HG03565 (cell line): ENCODE measurements at regions not wholly inside any gene's neighbourhood (a gene's known extent, or its start where the extent isn't known, plus 50 kb on each side); places are given as distances from the start of the nearest gene placed in this dataset.
"Not testable (repeated sequence)": the region's sequence is repeated elsewhere in the genome, so short reads cannot be mapped to it uniquely, and the experiment has no call there.

ENCODE experiments used
- ATAC-seq: cut with Tn5 transposase; IDR thresholded peaks from one replicate; pipeline ENCODE4 v1.9.1; 2021; ENCODE audit warnings: mild to moderate bottlenecking, moderate library complexity; ENCODE audit not compliant: unreplicated experiment

DNA sequence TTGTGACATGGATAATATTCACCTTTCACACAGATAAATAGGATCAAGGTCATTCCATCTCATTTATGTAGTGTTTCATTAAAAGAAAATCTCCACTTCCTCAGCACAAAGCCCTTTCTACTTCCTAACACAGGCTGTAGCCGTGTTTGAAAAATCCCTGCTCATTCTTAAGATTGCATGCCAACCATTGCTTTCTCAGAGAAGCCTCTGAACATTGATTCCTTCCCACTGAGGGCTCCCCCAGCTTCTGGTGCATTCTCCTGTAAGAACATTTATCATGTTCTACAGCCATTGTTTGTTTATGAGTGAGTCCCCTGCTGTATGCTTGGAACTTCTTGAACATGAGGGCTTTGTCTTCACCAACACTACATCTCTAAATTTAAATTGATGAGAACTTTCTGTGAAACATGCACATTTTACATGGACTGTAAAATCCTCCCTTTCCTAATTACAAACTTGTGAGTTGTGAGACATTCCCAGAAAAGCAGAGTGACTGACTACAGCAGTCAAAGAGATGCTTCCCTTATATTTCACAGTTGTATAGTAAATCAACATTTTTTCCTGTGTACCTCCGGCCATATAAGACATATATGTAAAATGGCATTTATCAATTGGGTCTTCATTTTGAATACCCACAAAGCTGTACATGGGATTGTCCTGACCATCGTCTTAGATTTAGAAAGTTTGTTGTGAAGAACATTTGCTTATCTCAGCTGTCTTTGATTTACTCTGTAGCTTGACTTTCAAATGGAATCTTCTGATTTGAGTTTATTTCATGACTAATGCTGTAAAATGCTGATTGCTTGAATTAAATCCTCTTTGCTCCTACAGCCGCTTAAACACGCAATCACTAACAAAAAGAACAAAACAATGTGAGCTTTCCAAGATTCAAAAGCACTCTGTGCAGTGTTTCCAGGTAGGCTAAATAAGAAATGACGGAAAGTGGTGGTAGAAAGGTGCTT lies 600.5 kb upstream of the SLIT2 start:
- no peak for ATAC-seq

DNA sequence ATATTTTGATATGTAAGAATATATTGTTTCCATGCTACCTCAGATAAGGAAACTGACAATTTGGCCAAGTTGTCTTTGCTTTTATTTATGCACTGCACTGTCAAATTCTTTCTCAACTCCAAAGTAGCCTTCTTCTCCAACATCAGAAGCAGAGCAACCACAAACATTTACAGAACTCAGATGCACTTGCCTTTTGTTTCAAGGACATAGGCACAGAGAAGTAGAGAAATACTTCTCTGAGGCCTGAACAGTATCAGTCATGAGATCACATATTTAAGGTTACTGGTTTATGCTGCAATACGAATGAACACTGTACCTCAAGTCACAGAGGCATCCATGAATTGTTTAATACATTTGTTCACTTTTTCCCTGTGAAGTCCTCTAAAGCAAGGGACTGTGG lies 606.1 kb upstream of the SLIT2 start:
- no peak for ATAC-seq

DNA sequence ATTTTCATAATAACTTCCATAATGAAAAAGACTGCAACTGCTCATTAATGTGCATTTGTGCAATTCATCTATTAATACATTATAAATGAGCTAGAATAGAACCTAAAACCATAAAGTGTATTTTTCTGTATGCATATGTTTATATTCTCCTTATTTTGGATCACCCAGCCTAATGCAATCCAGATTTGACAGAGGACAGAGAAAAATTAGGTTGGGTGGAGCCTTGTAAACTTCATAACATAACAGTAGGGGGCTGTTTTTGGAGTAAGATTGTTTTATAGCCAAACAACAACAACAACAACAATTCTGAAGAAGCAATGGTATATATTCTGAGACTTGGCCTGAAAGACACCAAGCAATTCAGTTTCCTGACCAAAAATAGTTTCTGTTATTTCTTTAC lies 615.3 kb upstream of the SLIT2 start:
- no peak for ATAC-seq

DNA sequence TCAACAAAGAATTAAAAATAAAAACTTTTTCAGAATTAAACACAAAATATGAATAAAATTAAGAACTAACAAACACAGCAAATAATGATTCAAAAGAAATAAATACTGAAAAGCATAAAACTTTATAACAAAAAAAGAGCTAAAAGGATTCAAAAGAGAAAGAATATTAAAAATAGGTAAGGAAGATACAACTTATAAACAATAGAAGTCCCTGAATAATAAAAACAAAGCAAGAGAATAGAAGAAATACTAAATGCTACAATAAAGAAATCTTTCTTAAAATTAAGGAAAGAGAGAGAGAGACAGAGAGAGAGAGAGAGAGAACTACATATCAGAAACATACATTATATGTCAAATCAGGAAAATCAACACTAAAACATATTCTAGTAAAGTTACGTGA lies 619.9 kb upstream of the SLIT2 start:
- ATAC-seq, result no peak

DNA sequence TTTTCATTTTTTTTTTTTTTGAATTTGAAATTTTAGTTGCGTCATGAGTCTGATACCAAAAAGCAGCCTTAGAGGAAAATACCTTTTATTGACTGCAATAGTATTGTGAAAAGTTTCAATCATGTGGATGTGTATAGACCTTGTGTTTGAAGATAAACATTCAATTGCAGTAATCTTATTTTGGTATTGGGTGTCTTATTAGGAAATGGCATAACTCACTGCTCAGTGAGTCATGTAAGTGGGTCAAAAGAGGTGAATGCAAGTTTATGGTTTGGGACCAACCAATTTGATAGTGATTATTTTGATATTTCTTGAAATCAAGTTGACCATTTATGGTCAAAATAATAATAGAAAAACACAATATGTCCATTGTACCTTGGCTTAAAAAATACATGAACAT lies 627.8 kb upstream of the SLIT2 start:
- no peak for ATAC-seq

DNA sequence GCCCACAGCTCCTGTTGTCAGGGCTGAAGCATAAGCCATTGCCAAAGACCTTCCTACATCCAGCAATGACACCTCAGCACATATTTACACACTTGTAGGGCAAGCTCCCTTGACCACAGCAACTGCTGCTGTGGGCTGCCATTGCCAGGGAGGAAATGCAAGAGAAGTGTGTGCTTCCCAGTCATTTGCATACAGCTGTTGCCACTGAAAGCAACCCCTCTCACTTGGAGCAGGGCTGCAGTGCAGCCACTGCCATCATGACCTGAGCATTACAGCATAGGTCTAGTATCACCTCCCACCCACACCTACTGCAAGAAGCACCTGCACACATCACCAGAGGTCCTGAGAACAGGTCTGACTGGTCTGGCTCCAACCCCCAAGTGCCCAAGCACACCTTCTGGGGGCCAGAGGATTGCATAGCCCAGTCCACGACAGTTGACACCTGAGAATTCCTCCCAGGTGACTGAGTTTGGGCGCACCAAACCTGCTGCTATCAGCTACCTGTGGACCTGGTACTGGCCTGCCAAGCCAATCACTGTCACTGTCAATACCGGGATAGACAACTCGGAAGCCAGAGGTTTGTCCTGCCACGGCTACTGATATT lies 636.5 kb upstream of the SLIT2 start:
- ATAC-seq, result no peak

DNA sequence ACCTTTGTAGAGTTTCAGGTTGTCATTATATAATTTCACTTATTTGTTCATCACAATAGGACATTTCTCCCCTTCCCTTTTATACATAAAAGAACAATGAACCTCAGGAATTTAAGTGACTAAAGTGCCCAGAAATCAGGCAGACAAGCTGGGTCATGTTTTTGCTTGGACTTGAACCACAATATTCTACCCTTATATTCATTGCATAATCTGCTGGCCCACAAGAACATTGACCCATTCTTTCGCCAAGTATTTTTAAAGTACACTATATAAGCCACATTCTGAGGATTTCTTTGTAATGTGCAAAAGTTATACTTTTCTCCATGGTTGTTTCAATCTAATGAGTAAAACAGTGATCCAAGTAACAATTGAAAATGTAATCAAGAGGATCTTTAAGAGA lies 637.5 kb upstream of the SLIT2 start:
- ATAC-seq, result no peak

DNA sequence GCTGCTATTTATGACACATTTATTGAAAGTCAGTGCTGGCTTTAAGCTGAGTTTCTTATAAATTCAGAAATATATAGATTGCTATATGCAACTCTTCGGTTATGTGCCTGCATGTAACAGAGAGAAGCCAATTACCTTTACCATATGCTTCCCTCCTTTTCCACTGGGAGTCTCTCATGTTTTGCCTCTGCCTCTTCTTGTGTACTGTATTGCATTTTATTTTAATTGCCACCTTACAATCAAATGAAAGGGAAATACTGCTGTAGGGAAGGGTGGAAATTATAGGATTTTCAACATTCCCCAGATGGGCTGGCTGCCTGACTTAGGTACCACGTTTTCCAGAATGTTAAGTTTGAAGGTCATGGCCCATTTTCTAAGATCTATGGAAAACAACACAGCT lies 655.4 kb upstream of the SLIT2 start:
- no peak for ATAC-seq

DNA sequence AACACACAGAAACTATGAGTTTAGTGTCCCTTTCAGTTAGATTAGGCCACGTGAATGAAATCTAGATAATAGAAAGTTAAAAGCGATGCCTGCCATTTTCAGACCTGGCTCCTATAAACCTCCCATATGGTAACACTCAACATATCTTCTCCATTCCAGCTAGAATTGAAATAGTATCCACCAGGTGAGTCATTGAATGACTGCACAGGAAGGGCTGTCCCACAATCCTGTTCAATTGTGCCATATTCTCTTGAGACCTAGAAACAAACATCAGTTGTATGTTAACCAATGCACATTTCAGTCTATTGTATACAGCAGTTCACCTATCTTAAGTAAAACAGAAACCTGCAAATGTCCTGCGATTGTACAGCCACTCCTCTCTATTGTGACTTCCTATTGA lies 659.3 kb upstream of the SLIT2 start:
- no peak for ATAC-seq

DNA sequence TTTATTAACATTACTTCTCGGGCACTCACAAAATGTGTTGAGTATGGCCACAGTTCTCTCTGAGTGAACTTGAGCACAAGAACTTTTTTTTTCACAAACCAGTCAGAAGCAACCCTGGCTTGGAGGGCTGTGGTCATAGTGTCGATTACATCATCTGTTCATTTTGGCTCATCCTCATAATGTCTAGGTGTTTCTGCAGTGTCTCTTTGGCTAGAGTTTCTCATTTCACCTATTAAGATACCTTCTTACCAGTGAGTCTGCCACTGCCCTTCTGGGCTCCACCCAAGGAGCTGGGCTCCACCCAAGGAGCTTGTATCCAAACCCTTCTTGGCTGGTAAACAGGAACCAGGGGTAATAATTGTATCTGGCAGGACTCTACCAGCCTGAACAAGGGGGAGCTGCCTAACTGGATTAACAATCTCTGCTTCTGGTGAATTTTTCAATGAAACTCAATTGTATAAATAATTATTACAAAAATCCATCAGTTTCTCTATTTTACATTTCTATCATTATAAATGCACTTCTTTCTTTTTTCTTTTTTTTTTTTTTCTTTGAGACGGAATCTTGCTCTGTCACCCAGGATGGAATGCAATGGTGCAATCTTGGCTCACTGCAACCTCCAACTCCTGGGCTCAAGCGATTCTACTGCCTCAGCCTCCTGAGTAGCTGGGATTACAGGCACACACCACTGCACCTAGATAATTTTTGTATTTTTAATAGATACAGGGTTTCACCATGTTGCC lies 667.7 kb upstream of the SLIT2 start:
- no peak for ATAC-seq

DNA sequence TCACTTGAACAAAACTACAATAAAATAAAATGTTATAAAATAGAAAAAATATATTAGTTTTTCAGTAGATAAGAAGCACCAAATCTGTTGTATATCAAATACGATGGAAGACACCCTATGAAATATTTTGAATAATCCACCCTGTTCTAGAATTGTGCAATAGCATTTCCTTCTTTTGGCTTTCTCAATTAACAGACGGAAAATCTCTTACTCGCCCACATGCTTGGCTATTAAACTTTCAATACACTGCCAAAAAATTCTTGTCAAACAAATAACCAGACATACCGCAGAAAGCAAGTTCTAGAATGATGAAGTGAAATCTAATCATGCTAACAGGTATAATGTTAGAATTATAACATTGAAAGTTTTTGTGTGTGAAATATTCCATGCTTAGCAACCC lies 671.6 kb upstream of the SLIT2 start:
- no peak for ATAC-seq

DNA sequence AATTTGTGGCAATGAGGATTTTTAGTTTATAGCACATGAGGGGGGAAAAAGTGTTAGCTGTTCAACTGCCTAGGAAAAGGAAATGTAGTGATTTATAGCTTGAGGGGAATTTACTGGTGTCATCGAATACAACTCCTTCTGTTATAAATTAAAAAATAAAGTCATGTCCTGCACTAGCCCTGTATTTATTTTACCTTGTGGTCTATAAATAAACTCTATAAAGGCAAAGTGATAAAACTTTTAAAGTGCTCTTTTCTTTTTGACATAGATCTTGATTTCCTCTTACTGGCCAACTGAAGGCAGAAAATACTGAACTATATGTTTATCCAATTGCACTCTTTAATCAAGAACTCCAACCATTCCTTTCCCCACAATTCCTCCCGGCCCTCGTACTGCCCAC lies 672.1 kb upstream of the SLIT2 start:
- ATAC-seq, result no peak

DNA sequence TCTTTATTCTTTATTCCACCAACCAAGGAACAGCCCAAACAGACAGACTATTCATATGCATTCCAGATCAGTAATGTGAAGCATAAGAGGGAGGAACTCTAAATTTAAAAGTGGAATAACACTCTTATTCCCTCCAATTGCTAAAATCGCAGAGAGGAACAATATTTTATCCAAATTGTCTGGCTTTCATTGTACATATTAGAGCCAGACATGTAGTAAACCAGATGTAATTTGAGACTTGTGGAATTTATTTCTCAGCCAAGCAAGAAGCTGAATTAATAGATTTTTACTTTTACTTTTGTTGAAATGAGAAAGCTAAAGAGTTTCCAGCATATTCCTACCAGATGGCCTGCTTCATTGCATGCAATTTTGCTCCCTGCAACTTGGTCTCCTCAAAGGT lies 674.6 kb upstream of the SLIT2 start:
- ATAC-seq, result no peak

DNA sequence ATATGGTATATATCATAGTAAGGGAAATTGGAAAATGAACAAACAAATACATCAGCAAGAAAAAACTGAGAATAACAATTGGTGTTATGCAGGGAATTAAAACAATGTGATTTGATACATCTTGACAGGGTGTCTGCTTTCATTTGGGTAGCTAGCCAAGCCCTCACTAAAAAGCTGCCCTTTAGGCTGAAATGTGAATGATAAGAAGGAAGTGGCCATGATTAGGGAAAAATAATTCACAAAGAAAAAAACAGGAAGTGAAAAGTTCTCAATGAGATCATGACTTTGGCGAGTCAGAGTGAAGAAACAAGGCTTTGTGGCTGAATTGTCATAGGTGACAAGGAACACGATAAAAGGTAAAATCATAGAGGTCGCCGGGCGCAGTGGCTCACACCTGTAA lies 675.8 kb upstream of the SLIT2 start:
- ATAC-seq, result no peak

DNA sequence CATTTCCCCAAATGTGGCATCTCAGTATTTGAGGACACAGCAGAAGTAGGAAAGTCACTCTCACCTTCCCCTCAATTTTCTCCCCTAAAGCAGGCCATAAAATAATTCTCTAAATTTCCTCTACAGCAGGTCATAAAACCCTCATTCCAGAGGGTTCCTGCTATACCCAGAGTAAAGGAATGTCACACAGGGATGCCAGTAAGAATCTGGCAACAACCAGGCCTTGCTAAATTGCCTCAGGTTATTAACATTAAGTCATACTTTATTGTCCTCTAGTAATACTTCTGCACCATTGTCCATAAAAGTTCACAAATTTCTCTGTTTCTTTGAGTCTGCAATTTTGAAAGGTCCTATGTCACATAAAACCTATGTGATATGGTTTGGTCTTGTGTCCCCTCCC lies 685.7 kb upstream of the SLIT2 start:
- ATAC-seq, result no peak

DNA sequence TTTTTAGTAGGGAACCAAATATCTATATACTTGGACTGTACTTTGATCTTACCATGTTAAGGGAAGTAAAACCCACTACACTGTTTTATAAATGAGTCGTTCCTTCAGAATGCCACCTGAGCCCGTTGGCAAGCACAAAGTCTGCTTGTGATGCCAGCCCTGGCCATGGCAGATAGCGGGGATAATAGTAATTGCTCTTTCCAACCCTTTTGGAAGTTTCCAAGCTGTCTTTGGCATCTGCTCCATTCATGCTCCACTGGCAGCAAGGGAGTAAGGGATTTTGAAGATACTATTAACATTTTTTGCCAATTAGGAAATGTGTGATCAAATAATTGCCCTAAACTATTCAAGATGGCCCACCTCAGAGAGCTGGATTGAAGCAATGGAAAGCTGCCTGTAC lies 689.2 kb upstream of the SLIT2 start:
- no peak for ATAC-seq

DNA sequence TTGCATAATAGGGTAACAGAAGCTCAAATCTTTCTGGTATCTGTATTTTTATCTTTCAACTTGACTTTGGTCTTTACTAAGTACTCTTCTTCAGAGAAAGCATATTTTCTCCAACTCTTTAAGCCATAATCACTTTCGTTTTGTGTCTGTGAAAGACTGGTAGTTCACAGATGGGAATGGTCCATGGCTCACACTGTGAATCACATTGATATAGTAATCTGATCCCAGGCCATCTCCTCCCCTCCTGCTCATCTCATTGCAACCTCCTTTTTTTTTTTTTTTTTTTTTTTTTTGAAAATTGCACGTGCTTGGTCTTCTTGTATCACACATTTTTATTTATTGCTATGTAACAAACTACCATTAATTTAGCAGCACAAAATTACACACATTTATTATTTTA lies 694.5 kb upstream of the SLIT2 start:
- ATAC-seq, result no peak

DNA sequence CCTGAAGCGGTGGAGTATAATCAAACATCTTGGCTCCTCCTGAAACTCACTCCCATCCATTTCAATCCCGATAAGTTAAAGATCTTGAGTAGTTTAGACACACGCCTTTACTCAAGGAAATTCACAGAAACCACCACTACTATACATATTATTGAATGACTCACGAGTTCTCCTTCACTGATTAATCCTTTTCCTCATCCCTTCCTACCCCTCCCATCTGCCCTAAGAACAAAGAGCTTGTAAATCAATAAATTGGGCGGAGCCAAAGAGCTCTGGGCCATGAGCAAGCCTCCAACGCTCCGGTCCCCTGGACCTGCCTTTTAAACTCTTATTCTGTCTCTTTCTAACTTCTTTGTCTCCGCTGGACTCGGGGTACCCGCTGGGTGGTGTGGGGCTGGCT lies 695.4 kb upstream of the SLIT2 start:
- ATAC-seq, result not testable (repeated sequence)

DNA sequence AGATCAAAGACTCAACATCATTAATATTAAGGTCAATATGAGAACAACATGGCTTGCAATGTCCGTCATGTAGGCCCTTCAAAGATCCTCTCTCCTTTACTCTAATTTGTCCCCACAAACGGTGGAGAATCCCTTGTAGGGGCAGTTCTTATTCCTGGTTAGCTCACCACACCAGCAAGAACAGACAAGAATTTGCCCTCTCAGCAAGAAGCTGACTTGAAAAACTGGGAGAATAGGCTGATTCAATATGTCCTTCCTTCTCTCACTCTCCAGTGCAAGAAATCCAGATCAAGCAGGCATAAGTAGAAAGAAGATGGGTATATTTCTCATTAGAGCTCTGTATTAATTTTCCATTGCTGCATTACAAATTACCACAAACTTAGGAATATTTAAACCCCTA lies 704.2 kb upstream of the SLIT2 start:
- ATAC-seq, result no peak

DNA sequence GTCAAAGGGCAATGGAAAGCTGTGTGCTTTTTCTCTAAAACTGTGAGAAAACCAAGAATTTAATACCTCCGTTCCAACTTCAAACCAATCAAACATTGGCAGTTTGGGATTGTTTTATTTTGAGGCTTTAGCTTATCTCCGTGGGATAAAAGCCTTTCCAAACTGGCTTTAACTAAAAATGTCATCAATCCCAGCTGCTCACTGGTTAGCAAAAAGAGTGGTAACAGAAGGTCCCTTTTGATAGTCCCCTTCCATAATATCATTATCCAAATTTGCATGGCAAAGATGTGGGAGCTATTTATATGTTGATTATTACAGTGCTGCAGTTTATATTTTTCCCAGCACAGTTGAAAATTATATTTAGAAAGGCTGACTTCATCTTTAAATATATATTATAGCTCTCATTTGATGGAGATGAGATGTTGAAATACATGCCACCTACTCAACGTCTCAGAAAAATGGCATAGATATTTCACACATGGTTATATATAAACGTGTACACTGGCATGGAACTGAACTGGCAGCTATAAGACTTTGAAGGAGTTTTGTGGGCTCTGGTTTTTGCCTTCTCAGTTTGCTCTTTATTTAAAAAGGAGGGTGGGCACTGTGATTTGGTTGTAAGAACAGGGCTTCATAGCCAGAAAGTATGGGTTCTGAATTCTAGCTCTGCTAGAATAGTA lies 707.1 kb upstream of the SLIT2 start:
- no peak for ATAC-seq

DNA sequence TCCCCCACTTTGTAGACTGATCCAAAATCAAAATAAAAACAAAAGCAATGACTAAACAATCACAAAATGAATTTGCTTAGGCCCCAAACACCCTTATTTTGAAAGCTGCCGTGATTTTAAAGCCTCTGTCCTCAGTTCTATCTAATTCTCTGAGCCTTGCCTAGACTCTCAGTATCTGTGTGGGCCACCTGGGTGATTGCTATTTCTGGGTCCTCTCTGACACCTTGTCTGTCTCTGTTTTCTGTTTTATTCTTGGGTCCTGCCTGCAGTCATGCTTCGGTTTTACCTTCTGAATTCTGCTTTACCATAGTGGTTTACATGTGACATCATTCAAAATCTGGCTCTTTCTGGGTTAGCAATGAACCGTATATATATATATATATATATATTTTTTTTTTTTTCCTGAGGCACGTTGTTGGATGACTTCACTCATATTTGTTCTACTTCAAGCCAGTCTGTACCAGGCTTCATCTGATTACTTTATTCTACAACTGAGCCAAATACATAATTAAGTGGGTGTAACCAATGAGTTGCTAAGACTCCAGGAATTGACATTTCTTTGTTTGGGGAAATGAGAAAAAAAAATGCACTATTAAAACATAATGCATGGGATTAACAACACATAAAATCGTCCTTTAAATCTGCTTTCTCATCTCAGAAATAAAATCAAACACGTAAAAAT lies 710.7 kb upstream of the SLIT2 start:
- ATAC-seq, result no peak
